GM12878 (cell line): ENCODE measurements at regions not wholly inside any gene's neighbourhood (a gene's known extent, or its start where the extent isn't known, plus 50 kb on each side); places are given as distances from the start of the nearest gene placed in this dataset.

Experiments used
- ATAC-seq: fragments of 200-7000 bp; cut with Tn5 transposase; 3 replicates; pipeline ENCODE4 v1.9.1; 2020; ENCODE audit warnings: mild to moderate bottlenecking, moderate library complexity
- BruUV-seq: library from RNA; stranded (reverse); fragments of 400-500 nt; replicated peaks from 2 replicates; lab custom pipeline; 2021; lab: Mats Ljungman, UMichigan
- CTCF ChIA-PET: fragments of 300-600 bp; sonication (Branson Sonifier 250); formaldehyde crosslinking; extraction: SDS; loops from one replicate; lab custom pipeline; 2021; ENCODE audit warnings: inconsistent platforms; lab: Yijun Ruan, JAX
- POLR2A ChIA-PET: fragments of 350-600 bp; formaldehyde crosslinking; extraction: SDS; loops from one replicate; lab custom pipeline; 2021; ENCODE audit warnings: inconsistent platforms; lab: Charles Lee
- RAD21 ChIA-PET: fragments of 300-600 bp; sonication (Branson Sonifier 250); formaldehyde crosslinking; loops from one replicate; lab custom pipeline; 2023; ENCODE audit warnings: antibody characterized with exemption; ENCODE audit not compliant: unreplicated experiment; lab: Charles Lee
- SMC1A ChIA-PET: fragments of 300-600 bp; sonication (Branson Sonifier 250); formaldehyde crosslinking; loops from one replicate; lab custom pipeline; 2023; ENCODE audit not compliant: unreplicated experiment, uncharacterized antibody; lab: Charles Lee
- DNase-seq: peaks from one replicate; pipeline ENCODE4 v3.0.0-alpha.2; 2011; ENCODE audit warnings: low read depth, low spot score
- FAIRE-seq: peaks from 3 replicates; lab custom pipeline; 2011; peaks lifted over from hg19 to GRCh38; lab: Jason Lieb, UNC
- H2AFZ ChIP-seq: 2 replicates; pipeline ENCODE4 v1.6.0; 2011; ENCODE audit warnings: low read depth, low read length, control low read depth; ENCODE audit not compliant: control insufficient read depth
- H3K27ac ChIP-seq: 2 replicates; pipeline ENCODE4 v1.5.1; 2011; ENCODE audit warnings: control low read depth; ENCODE audit not compliant: control insufficient read depth, insufficient read depth
- H3K27me3 ChIP-seq, 2 experiments: replicated peaks in 1 of 2; 2 replicates each; pipeline versions ENCODE4 v1.6.0 to v1.6.1; 2011; ENCODE audit warnings: low read length in 1 of 2; ENCODE audit not compliant: control insufficient read depth in 2 of 2, insufficient read depth in 2 of 2
- H3K36me3 ChIP-seq, 2 experiments: 2 replicates each; pipeline ENCODE4 v1.5.1; 2011; ENCODE audit warnings: low read length in 1 of 2; ENCODE audit not compliant: control insufficient read depth in 2 of 2, insufficient read depth in 2 of 2
- H3K4me1 ChIP-seq: 2 replicates; pipeline ENCODE4 v1.6.1; 2011; ENCODE audit warnings: mild to moderate bottlenecking, low read length, moderate library complexity, mixed read lengths; ENCODE audit not compliant: control insufficient read depth, insufficient read depth
- H3K4me2 ChIP-seq: 2 replicates; pipeline ENCODE4 v1.6.0; 2011; ENCODE audit warnings: control low read depth; ENCODE audit not compliant: control insufficient read depth, insufficient read depth
- H3K4me3 ChIP-seq: fragments of 200-600 bp; sonication (generic); 2 replicates; pipeline ENCODE4 v1.5.1; 2016
- H3K79me2 ChIP-seq: 2 replicates; pipeline ENCODE4 v1.6.0; 2011; ENCODE audit warnings: low read length; ENCODE audit not compliant: control insufficient read depth, insufficient read depth
- H3K9ac ChIP-seq: 2 replicates; pipeline ENCODE4 v1.8.0; 2011; ENCODE audit warnings: low read length, control low read depth, mixed read lengths; ENCODE audit not compliant: control insufficient read depth, insufficient read depth
- H3K9me3 ChIP-seq: replicated peaks from 3 replicates; pipeline ENCODE4 v1.5.1; 2011; ENCODE audit warnings: mild to moderate bottlenecking, low read length; ENCODE audit not compliant: control insufficient read depth, insufficient read depth
- H4K20me1 ChIP-seq: 2 replicates; pipeline ENCODE4 v1.6.0; 2011; ENCODE audit not compliant: control insufficient read depth, insufficient read depth
- BCL3 ChIP-seq: IDR thresholded peaks from 2 replicates; pipeline ENCODE4 v1.6.1; 2011; ENCODE audit warnings: borderline replicate concordance, low read depth, mild to moderate bottlenecking, moderate library complexity, low read length; ENCODE audit not compliant: insufficient read depth, poor library complexity, severe bottlenecking
- BCLAF1 ChIP-seq: fragments of 450-650 bp; IDR thresholded peaks from 2 replicates; pipeline ENCODE4 v1.6.1; 2017; ENCODE audit warnings: antibody characterized with exemption, mild to moderate bottlenecking, moderate library complexity
- CREM ChIP-seq: IDR thresholded peaks from 2 replicates; pipeline ENCODE4 v1.6.1; 2014; ENCODE audit warnings: antibody characterized with exemption, low read depth
- ETV6 ChIP-seq, 2 experiments: fragments of 450-650 bp in 1 of 2; IDR thresholded peaks in 1 of 2; conservative IDR thresholded peaks in 1 of 2; 2 replicates each; pipeline ENCODE4 v1.6.1; 2014; ENCODE audit warnings: antibody characterized with exemption in 1 of 2, borderline replicate concordance in 1 of 2, low read depth in 1 of 2, mild to moderate bottlenecking in 1 of 2, moderate library complexity in 1 of 2
- IRF4 ChIP-seq: IDR thresholded peaks from 2 replicates; pipeline ENCODE4 v1.6.1; 2011; ENCODE audit warnings: low read depth, low read length
- JUND ChIP-seq: IDR thresholded peaks from 2 replicates; pipeline ENCODE4 v1.6.1; 2012; ENCODE audit warnings: low read depth, mild to moderate bottlenecking, low read length, improper control_type of control experiment, moderate library complexity
- PBX3 ChIP-seq: IDR thresholded peaks from 2 replicates; pipeline ENCODE4 v1.6.1; 2011; ENCODE audit warnings: mild to moderate bottlenecking, low read depth, low read length, moderate library complexity; ENCODE audit not compliant: insufficient replicate concordance
- PML ChIP-seq: IDR thresholded peaks from 2 replicates; pipeline ENCODE4 v1.6.1; 2012; ENCODE audit warnings: low read length, inconsistent platforms
- POU2F2 ChIP-seq: IDR thresholded peaks from 3 replicates; pipeline ENCODE4 v1.6.1; 2011; ENCODE audit warnings: low read depth, mild to moderate bottlenecking, low read length, borderline replicate concordance
- RELA ChIP-seq: fragments of 450-650 bp; IDR thresholded peaks from 2 replicates; pipeline ENCODE4 v1.8.0; 2014; ENCODE audit warnings: borderline replicate concordance; ENCODE audit not compliant: partially characterized antibody
- RUNX3 ChIP-seq: IDR thresholded peaks from 2 replicates; pipeline ENCODE4 v1.6.1; 2012; ENCODE audit warnings: low read length, inconsistent platforms
- STAT1 ChIP-seq: fragments of 450-650 bp; conservative IDR thresholded peaks from 2 replicates; pipeline ENCODE4 v1.6.1; 2014; ENCODE audit warnings: antibody characterized with exemption, mild to moderate bottlenecking
- SUZ12 ChIP-seq: fragments of 200-600 bp; sonication (generic); IDR thresholded peaks from one replicate; pipeline ENCODE4 v1.6.1; 2018; ENCODE audit warnings: antibody characterized with exemption, mild to moderate bottlenecking; ENCODE audit not compliant: unreplicated experiment
- TCF12 ChIP-seq: IDR thresholded peaks from 2 replicates; pipeline ENCODE4 v1.6.1; 2011; ENCODE audit warnings: low read depth, mild to moderate bottlenecking, low read length
- ZBTB4 ChIP-seq: fragments of 450-650 bp; formaldehyde crosslinking; IDR thresholded peaks from 2 replicates; pipeline ENCODE4 v1.4.0; 2022; ENCODE audit warnings: mild to moderate bottlenecking, moderate library complexity
- WGBS: methylation state at CpG from one replicate; pipeline ENCODE4 v1.1.6; 2016; ENCODE audit warnings: low lambda C conversion rate; ENCODE audit not compliant: insufficient replicate concordance, insufficient coverage; ENCODE audit errors: missing lambda C conversion rate; 5-methylcytosine and 5-hydroxymethylcytosine counted together
- in situ Hi-C: fragments of 300-500 bp; cut with MboI; formaldehyde crosslinking; loops from 9 replicates; pipeline ENCODE4 v1.14.3; 2018; ENCODE audit warnings: mixed read lengths
- intact Hi-C: fragments of 100-400 bp; cut with micrococcal nuclease; formaldehyde crosslinking; loops from one replicate; pipeline ENCODE4 v1.14.2; 2022; ENCODE audit not compliant: unreplicated experiment

- TF ChIP-seq BCLAF1 (no peak), PML (no peak), ZBTB4 (CRISPR knock-in tag) (no peak), SUZ12 (no peak)
These were observed 83.9 kb upstream of the ASCC3 start (continued) for GRCh38 chr6:100965067-100965466.

GRCh38 chr6:100968949-100969348, 87.8 kb upstream of the ASCC3 start:
- FAIRE-seq (no peak), ATAC-seq (no peak), DNase-seq (no peak)
- no peak overlapping the region for H2AFZ ChIP-seq
- SMC1A ChIA-PET, result no interaction called here
- no peak overlapping the region for H3K4me2 ChIP-seq
- RAD21 ChIA-PET, result interaction anchor here (1.0 kb wide), 1 partner anchor 249 kb away, joined by 3 read pairs; no protein-coding TSS in a partner anchor
- H4K20me1 ChIP-seq, result no peaks in the 10 kb centered on the region
- no TSS peak for BruUV-seq
- 28% methylated on average over 6 of the region's 6 CpGs for WGBS
- no peak overlapping the region for H3K4me3 ChIP-seq
- H3K9me3 ChIP-seq, result no peaks in the 10 kb centered on the region
- no peaks in the 10 kb centered on the region for H3K79me2 ChIP-seq
- no peaks in the 10 kb centered on the region for H3K4me1 ChIP-seq
- CTCF ChIA-PET, result interaction anchor here (1.7 kb wide), 1 partner anchor 13 kb away, joined by 3 read pairs; no protein-coding TSS in a partner anchor
- H3K27me3 ChIP-seq, result no peaks in the 10 kb centered on the region
- no peaks in the 10 kb centered on the region for H3K36me3 ChIP-seq
- in situ Hi-C loops, result no loop called here
- POLR2A ChIA-PET, result no interaction called here
- H3K9ac ChIP-seq, result no peak overlapping the region
- no peak overlapping the region for H3K27ac ChIP-seq
- intact Hi-C loops, result no loop called here
- TF ChIP-seq STAT1 (no peak), CREM (no peak), IRF4 (no peak), JUND (no peak), ETV6 (conservative IDR thresholded peaks at IDR 0.05 in 1 of 2, IDR thresholded peaks at IDR 0.05 in 1 of 2; ENCODE audit: borderline replicate concordance in 1 of 2, low read depth in 1 of 2) (no peak), RELA (no peak), TCF12 (no peak), PBX3 (no peak), BCL3 (no peak), POU2F2 (no peak), RUNX3 (no peak)
